ENCODE measurements at regions not wholly inside any gene's neighbourhood (a gene's known extent, or its start where the extent isn't known, plus 50 kb on each side); places are given as distances from the start of the nearest gene placed in this dataset.

DNA sequence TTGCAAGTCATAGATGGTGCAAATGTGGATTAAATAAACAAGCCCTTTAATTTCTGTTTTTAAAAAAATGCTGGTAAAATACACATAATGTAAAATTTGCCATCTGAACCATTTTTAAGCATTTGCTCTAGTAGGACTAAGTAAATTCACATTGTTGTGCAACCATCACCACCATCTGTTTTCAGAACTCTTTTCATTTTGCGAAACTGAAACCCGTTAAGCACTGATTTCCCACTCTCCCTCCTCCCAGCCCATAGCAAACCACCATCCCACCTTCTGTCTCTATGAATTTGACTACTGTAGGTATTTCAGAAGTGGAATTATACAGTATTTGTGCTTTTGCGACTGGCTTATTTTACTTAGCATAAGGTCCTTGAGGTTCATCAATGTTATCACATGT is 103.3 kb upstream of the CNTLN start:
- Histone ChIP-seq H3K4me2 (ENCODE audit: insufficient read depth, insufficient read length, low read length) (no peak overlapping the region), H3K18ac (ENCODE audit: insufficient read length, low read depth, low read length) (no peak overlapping the region), H3T11ph (ENCODE audit: low read length) (no peak overlapping the region), H2BK120ac (ENCODE audit: low read depth, low read length, poor library complexity, severe bottlenecking) (no peak overlapping the region), H3K4me1 (ENCODE audit: insufficient read depth, low read length) (no peaks in the 10 kb centered on the region), H4K20me1 (ENCODE audit: control insufficient read depth, insufficient read depth, insufficient read length) (no peaks in the 10 kb centered on the region), H2BK5ac (ENCODE audit: insufficient read length, low read length) (no peak overlapping the region), H3K27me3 (ENCODE audit: insufficient read depth, low read length) (no peaks in the 10 kb centered on the region), H2BK20ac (ENCODE audit: low read depth, low read length, poor library complexity, severe bottlenecking) (no peak overlapping the region), H3K27ac (ENCODE audit: insufficient read length, low read depth, low read length) (no peak overlapping the region), H2BK12ac (ENCODE audit: insufficient read length, low read depth, low read length) (no peak overlapping the region), H2BK15ac (ENCODE audit: low read depth, low read length) (no peak overlapping the region), H3K23me2 (ENCODE audit: insufficient read length, low read depth, low read length, poor library complexity, severe bottlenecking) (no peaks in the 10 kb centered on the region), H3K56ac (ENCODE audit: insufficient read length, low read depth, low read length) (no peak overlapping the region), H2AFZ (ENCODE audit: low read length) (no peak overlapping the region), H4K8ac (replicated peaks; ENCODE audit: insufficient read length, low read depth, low read length) (no peak overlapping the region), H4K91ac (ENCODE audit: insufficient read length, low read depth, low read length) (no peak overlapping the region), H2AK5ac (ENCODE audit: insufficient read length, low read length) (no peak overlapping the region), H3K14ac (ENCODE audit: insufficient read depth, low read length) (no peak overlapping the region), H4K5ac (ENCODE audit: insufficient read length, low read depth, low read length) (no peak overlapping the region), H3K23ac (ENCODE audit: insufficient read length, low read depth, low read length) (no peak overlapping the region), H3K9ac (ENCODE audit: extremely low read depth, insufficient read length, low read length) (no peak overlapping the region), H3K9me3 (ENCODE audit: control insufficient read depth, low read depth, low read length) (no peaks in the 10 kb centered on the region), H3K79me1 (ENCODE audit: insufficient read depth, low read depth, low read length, poor library complexity, severe bottlenecking) (no peaks in the 10 kb centered on the region), H3K4ac (ENCODE audit: low read depth, low read length) (no peak overlapping the region), H3K79me2 (ENCODE audit: insufficient read depth, low read length) (no peaks in the 10 kb centered on the region)
- Mint-ChIP-seq H3K27me3 (ENCODE audit: low read depth) (no peaks in the 10 kb centered on the region), H3K4me1 (no peaks in the 10 kb centered on the region), H3K27ac (no peak overlapping the region), H3K9me3 (no peaks in the 10 kb centered on the region), H3K36me3 (ENCODE audit: insufficient read depth in 1 of 3, low read depth in 3 of 3) (no peaks in the 10 kb centered on the region), H3K4me3 (no peak overlapping the region)
- no peak for DNase-seq
- TF ChIP-seq, protein P1, sequence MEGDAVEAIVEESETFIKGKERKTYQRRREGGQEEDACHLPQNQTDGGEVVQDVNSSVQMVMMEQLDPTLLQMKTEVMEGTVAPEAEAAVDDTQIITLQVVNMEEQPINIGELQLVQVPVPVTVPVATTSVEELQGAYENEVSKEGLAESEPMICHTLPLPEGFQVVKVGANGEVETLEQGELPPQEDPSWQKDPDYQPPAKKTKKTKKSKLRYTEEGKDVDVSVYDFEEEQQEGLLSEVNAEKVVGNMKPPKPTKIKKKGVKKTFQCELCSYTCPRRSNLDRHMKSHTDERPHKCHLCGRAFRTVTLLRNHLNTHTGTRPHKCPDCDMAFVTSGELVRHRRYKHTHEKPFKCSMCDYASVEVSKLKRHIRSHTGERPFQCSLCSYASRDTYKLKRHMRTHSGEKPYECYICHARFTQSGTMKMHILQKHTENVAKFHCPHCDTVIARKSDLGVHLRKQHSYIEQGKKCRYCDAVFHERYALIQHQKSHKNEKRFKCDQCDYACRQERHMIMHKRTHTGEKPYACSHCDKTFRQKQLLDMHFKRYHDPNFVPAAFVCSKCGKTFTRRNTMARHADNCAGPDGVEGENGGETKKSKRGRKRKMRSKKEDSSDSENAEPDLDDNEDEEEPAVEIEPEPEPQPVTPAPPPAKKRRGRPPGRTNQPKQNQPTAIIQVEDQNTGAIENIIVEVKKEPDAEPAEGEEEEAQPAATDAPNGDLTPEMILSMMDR (conservative IDR thresholded peaks at IDR 0.05): no peak
- WGBS (ENCODE audit: extremely low coverage, insufficient read length, low lambda C conversion rate): no CpG with 5 or more reads among the region's 3 CpGs
